Activated CD8-positive, alpha-beta T cell treated with anti-CD3 and anti-CD28 coated beads for 36 hours (primary cell): ENCODE measurements at regions not wholly inside any gene's neighbourhood (a gene's known extent, or its start where the extent isn't known, plus 50 kb on each side); places are given as distances from the start of the nearest gene placed in this dataset.

ENCODE experiments used
- ATAC-seq: fragments of 200-7000 bp; cut with Tn5 transposase; one replicate; pipeline ENCODE4 v1.10.0; 2021; ENCODE audit warnings: mild to moderate bottlenecking, moderate library complexity
- CTCF ChIA-PET: fragments of 350-600 bp; sonication (Branson Sonifier 250); formaldehyde crosslinking; loops from one replicate; lab custom pipeline; 2021; ENCODE audit warnings: antibody characterized with exemption; lab: Charles Lee
- POLR2A ChIA-PET: fragments of 350-600 bp; sonication (Branson Sonifier 250); formaldehyde crosslinking; loops from one replicate; lab custom pipeline; 2021; ENCODE audit warnings: antibody characterized with exemption; lab: Charles Lee
- DNase-seq: peaks from one replicate; pipeline ENCODE4 v3.0.0-alpha.2; 2020
- H3K27ac Mint-ChIP-seq: one replicate; pipeline ENCODE4 v1.8.0; 2021; ENCODE audit warnings: mild to moderate bottlenecking, mixed read lengths
- H3K27me3 Mint-ChIP-seq: one replicate; pipeline ENCODE4 v1.8.0; 2021; ENCODE audit warnings: mixed read lengths
- H3K36me3 Mint-ChIP-seq: one replicate; pipeline ENCODE4 v1.8.0; 2021; ENCODE audit warnings: low read depth, mixed read lengths
- H3K4me1 Mint-ChIP-seq: one replicate; pipeline ENCODE4 v1.8.0; 2021; ENCODE audit warnings: low read depth, mixed read lengths
- H3K4me3 Mint-ChIP-seq: one replicate; pipeline ENCODE4 v1.8.0; 2021; ENCODE audit warnings: mild to moderate bottlenecking, moderate library complexity, mixed read lengths
- H3K9me3 Mint-ChIP-seq: one replicate; pipeline ENCODE4 v1.8.0; 2021; ENCODE audit warnings: mixed read lengths
- intact Hi-C: fragments of 100-400 bp; cut with micrococcal nuclease; formaldehyde crosslinking; loops from one replicate; pipeline ENCODE4 v1.10.0; 2022
- TF ChIP-seq, protein P1 (sequence below): fragments of 200-600 bp; IDR thresholded peaks from one replicate; pipeline ENCODE4 v1.8.0; 2022; ENCODE audit warnings: antibody characterized with exemption, mild to moderate bottlenecking

DNA sequence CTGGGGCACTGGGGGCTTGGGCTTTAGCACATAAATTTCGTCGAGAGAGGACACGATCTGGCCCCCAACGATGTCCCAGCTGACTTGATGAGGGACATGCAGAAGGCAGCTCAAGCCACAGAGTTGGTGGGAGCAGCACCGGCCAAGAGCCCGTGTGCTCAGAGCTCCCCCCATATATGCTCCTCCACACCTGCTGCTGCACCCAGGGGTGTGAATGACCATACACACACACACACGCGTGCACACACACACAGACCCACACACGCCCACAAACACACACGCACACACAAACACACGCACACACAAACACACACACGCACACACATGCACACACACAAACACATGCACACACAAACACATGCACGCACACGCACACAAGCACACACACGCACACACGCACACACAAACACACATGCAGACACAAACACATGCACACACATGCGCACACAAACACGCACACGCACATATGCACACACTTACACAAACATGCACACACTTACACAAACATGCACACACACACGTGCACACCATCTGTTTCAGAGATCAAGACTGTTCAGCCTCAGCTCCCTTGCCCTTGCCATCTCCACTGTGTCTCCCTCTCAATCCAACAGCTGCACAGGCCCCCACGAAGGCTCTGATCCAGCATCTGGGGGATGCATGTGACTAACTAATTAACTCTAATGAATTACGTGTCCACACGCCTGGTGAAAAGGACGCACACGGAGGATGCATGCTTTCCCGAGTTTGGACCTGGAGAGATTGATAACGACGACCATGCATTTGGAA is 85.6 kb upstream of the TNRC6C start:
- intact Hi-C loops = no loop called here
- H3K4me3 Mint-ChIP-seq = no peak overlapping the region

DNA sequence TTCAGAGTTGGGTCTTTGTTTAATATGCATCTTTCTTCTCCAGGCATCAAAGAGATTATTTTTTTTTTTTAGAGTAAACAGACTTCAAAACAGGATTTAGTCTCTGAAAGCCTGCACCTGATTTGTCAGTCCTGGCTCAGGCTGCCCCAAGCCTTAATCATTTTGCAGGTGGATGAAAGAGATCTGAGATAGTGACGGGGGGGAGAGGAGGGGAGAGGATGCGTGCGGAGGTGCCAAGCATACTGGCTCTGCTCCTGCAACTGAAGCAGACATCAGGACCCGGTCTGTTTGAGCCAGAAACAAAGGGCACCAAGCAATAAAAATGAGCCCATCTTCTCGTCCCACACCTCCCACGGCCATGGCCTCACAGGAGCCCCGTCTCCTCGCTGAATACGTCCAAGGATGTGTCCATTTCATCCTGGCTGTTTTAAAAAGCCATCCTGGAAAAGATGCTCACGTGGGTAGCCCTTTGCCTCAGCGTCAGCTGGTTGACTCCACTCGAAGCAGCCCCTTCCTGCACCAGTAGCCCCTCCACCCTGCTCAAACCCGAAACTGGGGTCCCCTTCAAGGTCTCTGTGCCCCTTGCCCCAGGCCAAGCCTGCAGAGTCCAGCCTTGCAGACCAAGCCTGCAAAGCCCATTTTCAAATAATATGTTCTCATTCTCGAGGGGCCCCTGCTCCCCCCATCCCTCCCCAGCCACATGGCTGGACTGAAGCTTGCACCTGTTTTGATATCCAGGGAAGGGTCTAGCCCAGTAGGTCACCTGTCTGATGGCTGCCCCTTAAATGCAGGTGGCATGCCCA is 84.8 kb upstream of the TNRC6C start:
- TF ChIP-seq, protein P1, sequence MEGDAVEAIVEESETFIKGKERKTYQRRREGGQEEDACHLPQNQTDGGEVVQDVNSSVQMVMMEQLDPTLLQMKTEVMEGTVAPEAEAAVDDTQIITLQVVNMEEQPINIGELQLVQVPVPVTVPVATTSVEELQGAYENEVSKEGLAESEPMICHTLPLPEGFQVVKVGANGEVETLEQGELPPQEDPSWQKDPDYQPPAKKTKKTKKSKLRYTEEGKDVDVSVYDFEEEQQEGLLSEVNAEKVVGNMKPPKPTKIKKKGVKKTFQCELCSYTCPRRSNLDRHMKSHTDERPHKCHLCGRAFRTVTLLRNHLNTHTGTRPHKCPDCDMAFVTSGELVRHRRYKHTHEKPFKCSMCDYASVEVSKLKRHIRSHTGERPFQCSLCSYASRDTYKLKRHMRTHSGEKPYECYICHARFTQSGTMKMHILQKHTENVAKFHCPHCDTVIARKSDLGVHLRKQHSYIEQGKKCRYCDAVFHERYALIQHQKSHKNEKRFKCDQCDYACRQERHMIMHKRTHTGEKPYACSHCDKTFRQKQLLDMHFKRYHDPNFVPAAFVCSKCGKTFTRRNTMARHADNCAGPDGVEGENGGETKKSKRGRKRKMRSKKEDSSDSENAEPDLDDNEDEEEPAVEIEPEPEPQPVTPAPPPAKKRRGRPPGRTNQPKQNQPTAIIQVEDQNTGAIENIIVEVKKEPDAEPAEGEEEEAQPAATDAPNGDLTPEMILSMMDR = no peak

More for the DNA sequence above, 85.6 kb upstream of the TNRC6C start:
- no peaks in the 10 kb centered on the region for H3K27me3 Mint-ChIP-seq
- H3K9me3 Mint-ChIP-seq = peaks cover 15% of the 10 kb centered on the region
- H3K27ac Mint-ChIP-seq = no peak overlapping the region
- ChIA-PET POLR2A (interaction anchor here (0.9 to 1.3 kb wide), 2 partner anchors 9 to 25 kb away, joined by 3 to 6 read pairs; no protein-coding TSS in a partner anchor), CTCF (no interaction called here)
- no peak for ATAC-seq
- peaks cover 11% of the 10 kb centered on the region for H3K36me3 Mint-ChIP-seq
- DNase-seq = no peak
- TF ChIP-seq, protein P1 = no peak
- H3K4me1 Mint-ChIP-seq = peaks cover 54% of the 10 kb centered on the region

DNA sequence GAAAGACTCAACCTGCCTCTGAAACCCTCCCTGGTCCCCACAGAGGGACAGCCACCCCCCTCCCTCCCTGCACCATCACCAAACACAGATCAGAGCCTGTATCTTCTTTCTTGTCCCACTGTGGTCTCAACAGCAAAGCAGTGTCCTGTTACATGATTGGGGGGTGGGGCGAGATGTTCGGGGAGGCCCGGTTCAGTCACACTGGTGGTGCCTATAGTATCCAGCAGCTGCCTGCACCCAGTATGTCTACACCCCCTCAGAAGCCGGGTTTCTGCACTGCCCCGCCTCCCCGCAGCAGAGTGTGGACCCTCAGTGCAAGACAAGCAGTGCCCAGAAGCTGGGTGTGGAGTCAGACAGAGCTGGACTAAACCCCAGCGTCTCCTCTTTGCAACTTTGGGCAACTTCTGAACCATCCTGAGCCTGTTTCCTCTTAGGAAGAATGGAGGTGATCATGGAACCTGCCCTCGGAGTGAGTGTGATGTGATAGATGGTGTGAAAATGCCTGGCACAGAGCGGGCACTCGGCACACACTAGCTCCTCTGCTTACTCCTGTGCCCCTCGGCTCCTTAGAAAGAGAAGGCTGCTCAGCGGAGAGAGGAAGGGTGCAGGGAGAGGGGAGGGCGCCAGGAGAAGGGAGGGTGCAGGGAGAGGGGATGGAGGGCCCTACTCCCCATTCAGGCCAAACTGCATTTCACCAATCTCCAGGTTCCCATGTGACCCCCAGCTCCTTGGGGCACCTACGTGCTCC is 84.0 kb upstream of the TNRC6C start:
- TF ChIP-seq, protein P1 = no peak
- POLR2A ChIA-PET = interaction anchor here (1.1 kb wide), 1 partner anchor 14 kb away, joined by 4 read pairs; no protein-coding TSS in a partner anchor
- CTCF ChIA-PET = no interaction called here
- Mint-ChIP-seq H3K4me3 (no peak overlapping the region), H3K9me3 (peaks cover 15% of the 10 kb centered on the region), H3K4me1 (peaks cover 56% of the 10 kb centered on the region), H3K27ac (no peak overlapping the region), H3K36me3 (peaks cover 11% of the 10 kb centered on the region), H3K27me3 (no peaks in the 10 kb centered on the region)
- no peak for DNase-seq
- intact Hi-C loops = no loop called here
- ATAC-seq = no peak

More for the DNA sequence above, 84.8 kb upstream of the TNRC6C start:
- POLR2A ChIA-PET = interaction anchor here (1.3 kb wide), 1 partner anchor 8 kb away, joined by 6 read pairs; no protein-coding TSS in a partner anchor
- CTCF ChIA-PET = no interaction called here
- no peak overlapping the region for H3K27ac Mint-ChIP-seq
- H3K4me1 Mint-ChIP-seq = peaks cover 57% of the 10 kb centered on the region
- peaks cover 11% of the 10 kb centered on the region for H3K36me3 Mint-ChIP-seq
- H3K27me3 Mint-ChIP-seq = no peaks in the 10 kb centered on the region
- ATAC-seq = no peak
- H3K9me3 Mint-ChIP-seq = peaks cover 15% of the 10 kb centered on the region
- no peak overlapping the region for H3K4me3 Mint-ChIP-seq
- intact Hi-C loops = no loop called here
- no peak for DNase-seq

DNA sequence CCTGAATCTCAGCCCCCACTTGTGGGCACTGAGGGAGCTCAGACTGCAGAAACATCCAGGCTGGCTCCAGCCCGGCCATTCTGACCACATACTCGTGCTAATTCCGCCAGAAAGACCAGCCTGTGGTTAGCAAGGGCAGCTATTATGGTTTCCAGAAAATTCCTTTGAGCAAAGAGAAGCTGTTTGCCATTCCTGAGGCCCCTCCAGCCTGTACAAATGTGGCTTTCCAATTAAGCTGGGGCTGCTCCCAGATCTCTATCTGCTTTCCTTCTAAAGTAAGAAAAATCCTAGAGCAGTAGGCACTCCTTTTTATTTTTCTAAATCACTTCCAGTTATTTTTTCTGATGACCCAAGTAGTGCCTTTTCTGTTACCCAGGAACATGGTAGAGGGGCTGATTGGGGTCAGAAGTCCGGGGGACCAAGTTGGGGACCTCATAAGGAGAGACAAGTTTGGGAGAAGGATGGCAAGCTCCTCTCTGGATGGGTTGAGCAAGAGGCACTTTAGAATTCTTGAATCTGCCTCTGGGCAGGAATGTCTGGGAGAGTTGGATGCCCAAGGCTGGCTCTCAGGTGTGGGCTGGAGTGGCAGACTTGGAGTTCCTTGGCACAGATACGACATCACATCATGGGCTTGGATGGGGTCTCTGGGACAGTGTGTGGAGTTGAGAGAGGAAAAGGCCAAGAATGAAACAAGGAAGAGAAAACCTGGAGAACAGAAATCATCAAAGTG is 83.3 kb upstream of the TNRC6C start:
- DNase-seq (no peak), ATAC-seq (no peak)
- TF ChIP-seq, protein P1 = no peak
- H3K27ac Mint-ChIP-seq = no peak overlapping the region
- intact Hi-C loops = no loop called here
- H3K27me3 Mint-ChIP-seq = no peaks in the 10 kb centered on the region
- H3K4me3 Mint-ChIP-seq = no peak overlapping the region
- peaks cover 11% of the 10 kb centered on the region for H3K36me3 Mint-ChIP-seq
- peaks cover 57% of the 10 kb centered on the region for H3K4me1 Mint-ChIP-seq
- ChIA-PET CTCF (no interaction called here), POLR2A (interaction anchor here (0.8 to 1.1 kb wide), 2 partner anchors 13 kb away, joined by 3 to 4 read pairs; no protein-coding TSS in a partner anchor)
- peaks cover 15% of the 10 kb centered on the region for H3K9me3 Mint-ChIP-seq
